Large intestine (tissue), 3 donors: ENCODE measurements at regions not wholly inside any gene's neighbourhood (a gene's known extent, or its start where the extent isn't known, plus 50 kb on each side); places are given as distances from the start of the nearest gene placed in this dataset.

Experiments
- DNase-seq, 2 donors: peaks; one replicate each; pipeline versions ENCODE4 v3.0.0 to v3.0.0-alpha.2; 2013
- H3K27ac ChIP-seq: one replicate; pipeline ENCODE4 v1.5.1; 2013; ENCODE audit warnings: low read length
- H3K27me3 ChIP-seq: 2 replicates; pipeline ENCODE4 v1.6.1; 2013; ENCODE audit warnings: low read length; ENCODE audit not compliant: control insufficient read depth, insufficient read depth
- H3K36me3 ChIP-seq: 2 replicates; pipeline ENCODE4 v1.6.1; 2013; ENCODE audit warnings: low read length; ENCODE audit not compliant: control insufficient read depth, insufficient read depth
- H3K4me1 ChIP-seq: one replicate; pipeline ENCODE4 v1.6.1; 2013; ENCODE audit warnings: low read length; ENCODE audit not compliant: control insufficient read depth, insufficient read depth
- H3K4me3 ChIP-seq: one replicate; pipeline ENCODE4 v1.5.1; 2013; ENCODE audit warnings: low read length
- H3K9me3 ChIP-seq: one replicate; pipeline ENCODE4 v1.6.1; 2013; ENCODE audit warnings: mild to moderate bottlenecking, low read depth, low read length, moderate library complexity; ENCODE audit not compliant: control insufficient read depth
- WGBS: methylation state at CpG from one replicate; pipeline ENCODE4 v1.1.5; 2013; ENCODE audit warnings: low lambda C conversion rate; ENCODE audit not compliant: insufficient coverage; 5-methylcytosine and 5-hydroxymethylcytosine counted together

GRCh38 chr13:21785990-21786389 is 115.1 kb downstream of the FGF9 start:
- no peak overlapping the region for H3K4me3 ChIP-seq
- no peak overlapping the region for H3K27ac ChIP-seq
- H3K36me3 ChIP-seq = no peaks in the 10 kb centered on the region
- no peak for DNase-seq
- no peaks in the 10 kb centered on the region for H3K9me3 ChIP-seq
- 100% methylated on average over 1 of the region's 2 CpGs for WGBS
- H3K27me3 ChIP-seq = no peaks in the 10 kb centered on the region
- H3K4me1 ChIP-seq = peaks cover 9% of the 10 kb centered on the region

GRCh38 chr13:21796066-21796465 is 125.2 kb downstream of the FGF9 start:
- Histone ChIP-seq H3K36me3 (no peaks in the 10 kb centered on the region), H3K27ac (no peak overlapping the region), H3K4me1 (peaks cover 19% of the 10 kb centered on the region), H3K4me3 (no peak overlapping the region), H3K9me3 (no peaks in the 10 kb centered on the region), H3K27me3 (no peaks in the 10 kb centered on the region)
- no peak for DNase-seq
- WGBS = no CpG with 5 or more reads among the region's 5 CpGs

GRCh38 chr13:21796775-21797514 is 126.1 kb downstream of the FGF9 start:
- no peak for DNase-seq
- Histone ChIP-seq H3K27me3 (no peaks in the 10 kb centered on the region), H3K36me3 (no peaks in the 10 kb centered on the region), H3K4me1 (peaks cover 26% of the 10 kb centered on the region), H3K4me3 (no peak overlapping the region), H3K9me3 (no peaks in the 10 kb centered on the region), H3K27ac (peak overlapping the region; percentile 53)
- WGBS = 81% methylated on average over 7 of the region's 11 CpGs

- no CpG with 5 or more reads among the region's 4 CpGs for WGBS
- DNase-seq = peak; percentile 89 to 94
- Histone ChIP-seq H3K9me3 (no peaks in the 10 kb centered on the region), H3K36me3 (no peaks in the 10 kb centered on the region), H3K27me3 (no peaks in the 10 kb centered on the region), H3K27ac (peak overlapping the region; percentile 62), H3K4me3 (no peak overlapping the region), H3K4me1 (peaks cover 28% of the 10 kb centered on the region)
Observed at GRCh38 chr13:21797736-21798135, 126.9 kb downstream of the FGF9 start.

GRCh38 chr13:21798181-21798580 is 127.3 kb downstream of the FGF9 start:
- no peak for DNase-seq
- H3K27ac ChIP-seq = peak overlapping the region; percentile 62
- 94% methylated on average over 2 of the region's 3 CpGs for WGBS
- no peak overlapping the region for H3K4me3 ChIP-seq
- H3K36me3 ChIP-seq = no peaks in the 10 kb centered on the region
- peaks cover 28% of the 10 kb centered on the region for H3K4me1 ChIP-seq
- H3K27me3 ChIP-seq = no peaks in the 10 kb centered on the region
- H3K9me3 ChIP-seq = no peaks in the 10 kb centered on the region

- DNase-seq = no peak
- peaks cover 28% of the 10 kb centered on the region for H3K4me1 ChIP-seq
- H3K4me3 ChIP-seq = no peak overlapping the region
- H3K27me3 ChIP-seq = no peaks in the 10 kb centered on the region
- no CpG with 5 or more reads among the region's 3 CpGs for whole genome bisulfite sequencing
- H3K36me3 ChIP-seq = no peaks in the 10 kb centered on the region
- H3K9me3 ChIP-seq = no peaks in the 10 kb centered on the region
- H3K27ac ChIP-seq = peak overlapping the region; percentile 89
Observed at GRCh38 chr13:21799671-21800070, 128.8 kb downstream of the FGF9 start.

- H3K27ac ChIP-seq = peak overlapping the region; percentile 89
- no peaks in the 10 kb centered on the region for H3K36me3 ChIP-seq
- H3K9me3 ChIP-seq = no peaks in the 10 kb centered on the region
- no peaks in the 10 kb centered on the region for H3K27me3 ChIP-seq
- H3K4me1 ChIP-seq = peaks cover 28% of the 10 kb centered on the region
- no peak overlapping the region for H3K4me3 ChIP-seq
- WGBS = 80% methylated on average over 1 of the region's 7 CpGs
- DNase-seq = peak; percentile 75 to 90
Observed at GRCh38 chr13:21800837-21801616, 130.2 kb downstream of the FGF9 start.

- Histone ChIP-seq H3K27me3 (no peaks in the 10 kb centered on the region), H3K9me3 (no peaks in the 10 kb centered on the region), H3K4me1 (peaks cover 9% of the 10 kb centered on the region), H3K36me3 (no peaks in the 10 kb centered on the region), H3K4me3 (no peak overlapping the region), H3K27ac (no peak overlapping the region)
- no peak for DNase-seq
- WGBS = 67% methylated on average over 1 of the region's 3 CpGs
Observed at GRCh38 chr13:21805733-21806132, 134.9 kb downstream of the FGF9 start.

- WGBS = no CpG with 5 or more reads among the region's 12 CpGs
- no peak overlapping the region for H3K4me3 ChIP-seq
- H3K4me1 ChIP-seq = peaks cover 7% of the 10 kb centered on the region
- no peak for DNase-seq
- H3K9me3 ChIP-seq = no peaks in the 10 kb centered on the region
- H3K27ac ChIP-seq = no peak overlapping the region
- H3K36me3 ChIP-seq = no peaks in the 10 kb centered on the region
- no peaks in the 10 kb centered on the region for H3K27me3 ChIP-seq
Observed at GRCh38 chr13:21812192-21812626, 141.3 kb downstream of the FGF9 start.

- Histone ChIP-seq H3K4me3 (no peak overlapping the region), H3K9me3 (peaks cover 4% of the 10 kb centered on the region), H3K27ac (no peak overlapping the region), H3K36me3 (no peaks in the 10 kb centered on the region), H3K27me3 (no peaks in the 10 kb centered on the region), H3K4me1 (peaks cover 7% of the 10 kb centered on the region)
- 100% methylated on average over 1 of the region's 4 CpGs for WGBS
- no peak for DNase-seq
Observed at GRCh38 chr13:21813110-21813509, 142.2 kb downstream of the FGF9 start.
